ENCODE measurements at regions not wholly inside any gene's neighbourhood (a gene's known extent, or its start where the extent isn't known, plus 50 kb on each side); places are given as distances from the start of the nearest gene placed in this dataset.

- Mint-ChIP-seq H3K27ac (no peak overlapping the region), H3K36me3 (ENCODE audit: low read depth) (no peaks in the 10 kb centered on the region), H3K4me1 (ENCODE audit: low read depth) (no peaks in the 10 kb centered on the region), H3K9me3 (ENCODE audit: insufficient read depth) (no peaks in the 10 kb centered on the region), H3K27me3 (ENCODE audit: low read depth) (no peaks in the 10 kb centered on the region), H3K4me3 (no peak overlapping the region)
- DNase-seq (no peak), ATAC-seq (no peak)
- ChIA-PET POLR2A (no interaction called here), CTCF (no interaction called here)
Measured at GRCh38 chr3:144652573-144652972, 681.0 kb downstream of the DIPK2A start.

- no peak overlapping the region for H3K4me3 Mint-ChIP-seq
- H3K9me3 Mint-ChIP-seq (ENCODE audit: insufficient read depth): no peaks in the 10 kb centered on the region
- POLR2A ChIA-PET: no interaction called here
- ATAC-seq (no peak), DNase-seq (no peak)
- H3K36me3 Mint-ChIP-seq (ENCODE audit: low read depth): no peaks in the 10 kb centered on the region
- no peak overlapping the region for H3K27ac Mint-ChIP-seq
- H3K27me3 Mint-ChIP-seq (ENCODE audit: low read depth): no peaks in the 10 kb centered on the region
- no peaks in the 10 kb centered on the region for H3K4me1 Mint-ChIP-seq (ENCODE audit: low read depth)
- CTCF ChIA-PET: no interaction called here
Measured at GRCh38 chr3:144655423-144655822, 683.8 kb downstream of the DIPK2A start.

- POLR2A ChIA-PET: no interaction called here
- Mint-ChIP-seq H3K27ac (no peak overlapping the region), H3K27me3 (ENCODE audit: low read depth) (no peaks in the 10 kb centered on the region), H3K4me3 (no peak overlapping the region), H3K9me3 (ENCODE audit: insufficient read depth) (peaks cover 4% of the 10 kb centered on the region), H3K36me3 (ENCODE audit: low read depth) (no peaks in the 10 kb centered on the region), H3K4me1 (ENCODE audit: low read depth) (no peaks in the 10 kb centered on the region)
- CTCF ChIA-PET: no interaction called here
- ATAC-seq: no peak
- no peak for DNase-seq
Measured at GRCh38 chr3:144660186-144660585, 688.6 kb downstream of the DIPK2A start.

GRCh38 chr3:144662729-144663128 is 691.1 kb downstream of the DIPK2A start:
- no peak overlapping the region for H3K4me3 Mint-ChIP-seq
- H3K4me1 Mint-ChIP-seq (ENCODE audit: low read depth): no peaks in the 10 kb centered on the region
- no peaks in the 10 kb centered on the region for H3K36me3 Mint-ChIP-seq (ENCODE audit: low read depth)
- H3K27ac Mint-ChIP-seq: no peak overlapping the region
- CTCF ChIA-PET: no interaction called here
- H3K9me3 Mint-ChIP-seq (ENCODE audit: insufficient read depth): peaks cover 12% of the 10 kb centered on the region
- POLR2A ChIA-PET: no interaction called here
- ATAC-seq (no peak), DNase-seq (no peak)
- no peaks in the 10 kb centered on the region for H3K27me3 Mint-ChIP-seq (ENCODE audit: low read depth)

GRCh38 chr3:144663456-144664436 is 692.1 kb downstream of the DIPK2A start:
- Mint-ChIP-seq H3K36me3 (ENCODE audit: low read depth) (no peaks in the 10 kb centered on the region), H3K4me3 (no peak overlapping the region), H3K27me3 (ENCODE audit: low read depth) (no peaks in the 10 kb centered on the region), H3K27ac (no peak overlapping the region), H3K4me1 (ENCODE audit: low read depth) (no peaks in the 10 kb centered on the region), H3K9me3 (ENCODE audit: insufficient read depth) (peaks cover 12% of the 10 kb centered on the region)
- DNase-seq (no peak), ATAC-seq (no peak)
- CTCF ChIA-PET: no interaction called here
- POLR2A ChIA-PET: no interaction called here

GRCh38 chr3:144665567-144666053 is 694.0 kb downstream of the DIPK2A start:
- H3K4me3 Mint-ChIP-seq: no peak overlapping the region
- ChIA-PET POLR2A (interaction anchor here (0.5 kb wide), 1 partner anchor 446 kb away, joined by 3 read pairs; no protein-coding TSS in a partner anchor), CTCF (no interaction called here)
- H3K36me3 Mint-ChIP-seq (ENCODE audit: low read depth): no peaks in the 10 kb centered on the region
- no peaks in the 10 kb centered on the region for H3K4me1 Mint-ChIP-seq (ENCODE audit: low read depth)
- ATAC-seq (no peak), DNase-seq (no peak)
- peaks cover 12% of the 10 kb centered on the region for H3K9me3 Mint-ChIP-seq (ENCODE audit: insufficient read depth)
- no peaks in the 10 kb centered on the region for H3K27me3 Mint-ChIP-seq (ENCODE audit: low read depth)
- no peak overlapping the region for H3K27ac Mint-ChIP-seq

- CTCF ChIA-PET: no interaction called here
- Mint-ChIP-seq H3K4me3 (no peak overlapping the region), H3K27me3 (ENCODE audit: low read depth) (no peaks in the 10 kb centered on the region), H3K4me1 (ENCODE audit: low read depth) (no peaks in the 10 kb centered on the region), H3K27ac (no peak overlapping the region), H3K36me3 (ENCODE audit: low read depth) (no peaks in the 10 kb centered on the region), H3K9me3 (ENCODE audit: insufficient read depth) (peaks cover 7% of the 10 kb centered on the region)
- no peak for DNase-seq
- ATAC-seq: no peak
- POLR2A ChIA-PET: no interaction called here
Measured at GRCh38 chr3:144670571-144670970, 698.9 kb downstream of the DIPK2A start.

GRCh38 chr3:144677103-144677502 is 705.5 kb downstream of the DIPK2A start:
- no peak overlapping the region for H3K4me3 Mint-ChIP-seq
- CTCF ChIA-PET: no interaction called here
- H3K27ac Mint-ChIP-seq: no peak overlapping the region
- H3K36me3 Mint-ChIP-seq (ENCODE audit: low read depth): no peaks in the 10 kb centered on the region
- no peaks in the 10 kb centered on the region for H3K4me1 Mint-ChIP-seq (ENCODE audit: low read depth)
- no peaks in the 10 kb centered on the region for H3K27me3 Mint-ChIP-seq (ENCODE audit: low read depth)
- POLR2A ChIA-PET: no interaction called here
- no peak for ATAC-seq
- H3K9me3 Mint-ChIP-seq (ENCODE audit: insufficient read depth): no peaks in the 10 kb centered on the region
- DNase-seq: no peak

- Mint-ChIP-seq H3K27ac (no peak overlapping the region), H3K27me3 (ENCODE audit: low read depth) (no peaks in the 10 kb centered on the region), H3K9me3 (ENCODE audit: insufficient read depth) (no peaks in the 10 kb centered on the region), H3K36me3 (ENCODE audit: low read depth) (no peaks in the 10 kb centered on the region), H3K4me3 (no peak overlapping the region), H3K4me1 (ENCODE audit: low read depth) (no peaks in the 10 kb centered on the region)
- POLR2A ChIA-PET: no interaction called here
- CTCF ChIA-PET: no interaction called here
- DNase-seq (no peak), ATAC-seq (no peak)
Measured at GRCh38 chr3:144683065-144683464, 711.4 kb downstream of the DIPK2A start.

GRCh38 chr3:144687862-144688261 is 716.2 kb downstream of the DIPK2A start:
- no peaks in the 10 kb centered on the region for H3K27me3 Mint-ChIP-seq (ENCODE audit: low read depth)
- no peaks in the 10 kb centered on the region for H3K9me3 Mint-ChIP-seq (ENCODE audit: insufficient read depth)
- no peaks in the 10 kb centered on the region for H3K36me3 Mint-ChIP-seq (ENCODE audit: low read depth)
- no peak overlapping the region for H3K27ac Mint-ChIP-seq
- ATAC-seq (no peak), DNase-seq (no peak)
- ChIA-PET POLR2A (no interaction called here), CTCF (no interaction called here)
- H3K4me1 Mint-ChIP-seq (ENCODE audit: low read depth): no peaks in the 10 kb centered on the region
- H3K4me3 Mint-ChIP-seq: no peak overlapping the region

GRCh38 chr3:144692488-144692887 is 720.9 kb downstream of the DIPK2A start:
- H3K9me3 Mint-ChIP-seq (ENCODE audit: insufficient read depth): no peaks in the 10 kb centered on the region
- POLR2A ChIA-PET: no interaction called here
- CTCF ChIA-PET: no interaction called here
- H3K4me1 Mint-ChIP-seq (ENCODE audit: low read depth): no peaks in the 10 kb centered on the region
- no peaks in the 10 kb centered on the region for H3K36me3 Mint-ChIP-seq (ENCODE audit: low read depth)
- no peak for DNase-seq
- H3K27ac Mint-ChIP-seq: no peak overlapping the region
- no peak for ATAC-seq
- no peak overlapping the region for H3K4me3 Mint-ChIP-seq
- no peaks in the 10 kb centered on the region for H3K27me3 Mint-ChIP-seq (ENCODE audit: low read depth)

GRCh38 chr3:144708437-144708836 is 736.8 kb downstream of the DIPK2A start:
- Mint-ChIP-seq H3K9me3 (ENCODE audit: insufficient read depth) (no peaks in the 10 kb centered on the region), H3K4me3 (no peak overlapping the region), H3K27ac (no peak overlapping the region), H3K36me3 (ENCODE audit: low read depth) (no peaks in the 10 kb centered on the region), H3K4me1 (ENCODE audit: low read depth) (no peaks in the 10 kb centered on the region), H3K27me3 (ENCODE audit: low read depth) (no peaks in the 10 kb centered on the region)
- DNase-seq (no peak), ATAC-seq (no peak)
- ChIA-PET CTCF (no interaction called here), POLR2A (no interaction called here)

GRCh38 chr3:144737281-144737680 is 765.7 kb downstream of the DIPK2A start:
- Mint-ChIP-seq H3K27me3 (ENCODE audit: low read depth) (no peaks in the 10 kb centered on the region), H3K36me3 (ENCODE audit: low read depth) (no peaks in the 10 kb centered on the region), H3K4me1 (ENCODE audit: low read depth) (no peaks in the 10 kb centered on the region), H3K9me3 (ENCODE audit: insufficient read depth) (peaks cover 5% of the 10 kb centered on the region), H3K4me3 (no peak overlapping the region), H3K27ac (no peak overlapping the region)
- CTCF ChIA-PET: no interaction called here
- ATAC-seq: no peak
- DNase-seq: no peak
- POLR2A ChIA-PET: no interaction called here
